C4-2B (cell line): ENCODE measurements at regions not wholly inside any gene's neighbourhood (a gene's known extent, or its start where the extent isn't known, plus 50 kb on each side); places are given as distances from the start of the nearest gene placed in this dataset.

Experiments used
- H3K27ac ChIP-seq: fragments of 450-650 bp; 2 replicates; pipeline ENCODE4 v1.5.1; 2017
- CTCF ChIP-seq: fragments of 450-650 bp; conservative IDR thresholded peaks from 2 replicates; pipeline ENCODE4 v1.5.1; 2017; ENCODE audit warnings: mild to moderate bottlenecking
- ZFX ChIP-seq: fragments of 450-650 bp; IDR thresholded peaks from 2 replicates; pipeline ENCODE4 v1.6.1; 2017

- no peak overlapping the region for H3K27ac ChIP-seq
- TF ChIP-seq ZFX (no peak), CTCF (no peak)
Observed at GRCh38 chr2:157193461-157193860, 64.0 kb upstream of the GALNT5 start.

- TF ChIP-seq CTCF (peak; percentile 75), ZFX (no peak)
- no peak overlapping the region for H3K27ac ChIP-seq
Observed at GRCh38 chr2:157194097-157194688, 63.3 kb upstream of the GALNT5 start.

- H3K27ac ChIP-seq = no peak overlapping the region
Observed at GRCh38 chr2:157194844-157195243, 62.7 kb upstream of the GALNT5 start.

GRCh38 chr2:157196956-157197355 lies 60.5 kb upstream of the GALNT5 start:
- no peak overlapping the region for H3K27ac ChIP-seq
- TF ChIP-seq CTCF (no peak), ZFX (no peak)

More at GRCh38 chr2:157194844-157195243, 62.7 kb upstream of the GALNT5 start:
- TF ChIP-seq ZFX (no peak), CTCF (no peak)

GRCh38 chr2:157197848-157198247 lies 59.7 kb upstream of the GALNT5 start:
- TF ChIP-seq ZFX = no peak
- TF ChIP-seq CTCF = no peak
- no peak overlapping the region for H3K27ac ChIP-seq

GRCh38 chr2:157203651-157204050 lies 53.9 kb upstream of the GALNT5 start:
- no peak overlapping the region for H3K27ac ChIP-seq
- TF ChIP-seq ZFX = no peak

- TF ChIP-seq ZFX = no peak
- TF ChIP-seq CTCF = no peak
- H3K27ac ChIP-seq = no peak overlapping the region
Observed at GRCh38 chr2:157204401-157204800, 53.1 kb upstream of the GALNT5 start.

GRCh38 chr2:157206916-157207315 lies 50.6 kb upstream of the GALNT5 start:
- TF ChIP-seq CTCF = no peak
- no peak for TF ChIP-seq ZFX

More at GRCh38 chr2:157206916-157207315, 50.6 kb upstream of the GALNT5 start:
- H3K27ac ChIP-seq = no peak overlapping the region
